OCI-LY7 (cell line): ENCODE measurements at regions not wholly inside any gene's neighbourhood (a gene's known extent, or its start where the extent isn't known, plus 50 kb on each side); places are given as distances from the start of the nearest gene placed in this dataset.

ENCODE experiments used
- BruUV-seq: library from RNA; stranded (reverse); fragments of 400-500 nt; replicated peaks from 2 replicates; lab custom pipeline; 2021; lab: Mats Ljungman, UMichigan
- CTCF ChIA-PET: fragments of 300-600 bp; sonication (Branson Sonifier 250); formaldehyde crosslinking; loops from one replicate; lab custom pipeline; 2022; ENCODE audit warnings: antibody characterized with exemption; ENCODE audit not compliant: unreplicated experiment; lab: Charles Lee
- POLR2A ChIA-PET: fragments of 300-600 bp; sonication (Branson Sonifier 250); formaldehyde crosslinking; loops from one replicate; lab custom pipeline; 2022; ENCODE audit warnings: antibody characterized with exemption; lab: Charles Lee
- DNase-seq: peaks from one replicate; pipeline ENCODE4 v3.0.0-alpha.2; 2015; ENCODE audit warnings: low spot score
- H2AFZ ChIP-seq: fragments of 200-600 bp; sonication (generic), shearing (Covaris generic); 2 replicates; pipeline ENCODE4 v1.6.1; 2014; ENCODE audit warnings: mild to moderate bottlenecking, antibody characterized with exemption, low read length, moderate library complexity
- H3K27ac ChIP-seq: fragments of 200-600 bp; sonication (generic); 2 replicates; pipeline ENCODE4 v1.5.1; 2014; ENCODE audit warnings: mixed run types, low read depth, mild to moderate bottlenecking, moderate library complexity, low read length, inconsistent platforms; ENCODE audit not compliant: poor library complexity, severe bottlenecking
- H3K36me3 ChIP-seq: fragments of 200-600 bp; sonication (generic); 2 replicates; pipeline ENCODE4 v1.6.1; 2014; ENCODE audit warnings: mild to moderate bottlenecking, antibody characterized with exemption, low read length, moderate library complexity, mixed read lengths; ENCODE audit not compliant: insufficient read depth
- H3K4me1 ChIP-seq: fragments of 200-600 bp; sonication (generic); 2 replicates; pipeline ENCODE4 v1.5.1; 2014; ENCODE audit warnings: mild to moderate bottlenecking, low read length; ENCODE audit not compliant: insufficient read depth, poor library complexity, severe bottlenecking
- H3K4me2 ChIP-seq: fragments of 200-600 bp; sonication (generic); 2 replicates; pipeline ENCODE4 v1.6.1; 2014; ENCODE audit warnings: mild to moderate bottlenecking, low read length
- H3K4me3 ChIP-seq: fragments of 200-600 bp; sonication (generic); 2 replicates; pipeline ENCODE4 v1.5.1; 2014; ENCODE audit warnings: mild to moderate bottlenecking, low read depth, low read length; ENCODE audit not compliant: poor library complexity, severe bottlenecking
- H3K79me2 ChIP-seq: fragments of 200-600 bp; sonication (generic); 2 replicates; pipeline ENCODE4 v1.6.1; 2016; ENCODE audit warnings: low read depth, mild to moderate bottlenecking, low read length, moderate library complexity, mixed read lengths; ENCODE audit not compliant: insufficient read depth
- H3K9me2 ChIP-seq: fragments of 200-600 bp; sonication (generic); 2 replicates; pipeline ENCODE4 v1.6.1; 2016; ENCODE audit warnings: mild to moderate bottlenecking, low read length, mixed read lengths; ENCODE audit not compliant: insufficient read depth
- H3K9me3 ChIP-seq: fragments of 200-600 bp; sonication (generic); 2 replicates; pipeline ENCODE4 v1.6.1; 2014; ENCODE audit warnings: mild to moderate bottlenecking, mixed run types, low read length, mixed read lengths
- H4K20me1 ChIP-seq: fragments of 200-600 bp; sonication (generic); 2 replicates; pipeline ENCODE4 v1.6.1; 2014; ENCODE audit warnings: mild to moderate bottlenecking, antibody characterized with exemption, low read length, moderate library complexity, mixed read lengths; ENCODE audit not compliant: insufficient read depth
- EZH2phosphoT487 ChIP-seq: fragments of 200-600 bp; sonication (generic); IDR thresholded peaks from 2 replicates; pipeline ENCODE4 v1.6.1; 2018; ENCODE audit warnings: low read depth, borderline replicate concordance, mild to moderate bottlenecking, mixed run types, antibody characterized with exemption, low read length, moderate library complexity, mixed read lengths
- intact Hi-C: fragments of 100-400 bp; cut with micrococcal nuclease; formaldehyde crosslinking; loops from one replicate; pipeline ENCODE4 v1.10.0; 2022; ENCODE audit not compliant: unreplicated experiment
- TF ChIP-seq, protein P1 (sequence below): fragments of 200-600 bp; sonication (generic); conservative IDR thresholded peaks from 2 replicates; pipeline ENCODE4 v1.5.1; 2014; ENCODE audit warnings: mild to moderate bottlenecking, antibody characterized with exemption, low read length, moderate library complexity, mixed read lengths

DNA sequence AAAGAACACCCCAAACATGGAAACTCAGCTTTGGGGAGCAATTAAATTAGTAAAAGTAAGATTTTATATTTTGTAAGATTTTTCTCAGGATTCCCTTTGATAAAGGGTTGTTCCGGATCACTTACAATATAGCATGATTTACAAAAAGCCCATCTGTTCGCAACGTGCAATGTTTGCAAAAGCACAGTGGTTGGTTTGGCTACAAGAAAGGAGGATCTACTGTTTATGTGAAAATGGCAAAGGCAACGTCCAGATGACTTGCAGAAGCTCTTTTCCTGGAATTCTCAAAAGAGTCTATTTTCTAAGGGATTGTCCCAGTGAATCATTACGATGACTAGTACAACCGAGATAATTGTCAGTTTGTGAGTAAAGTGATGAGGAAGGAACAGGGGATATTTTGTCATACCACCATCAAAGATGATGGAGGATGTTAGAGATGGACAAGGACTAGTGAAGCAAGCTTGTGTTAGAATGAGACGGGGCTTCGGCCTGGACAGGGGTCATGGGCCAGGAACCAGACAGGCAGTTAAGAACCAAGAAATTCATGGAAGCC, 71.6 kb downstream of the CRYGS start:
- H3K27ac ChIP-seq = no peak overlapping the region
- no peak for DNase-seq
- H3K4me1 ChIP-seq = no peaks in the 10 kb centered on the region
- POLR2A ChIA-PET = interaction anchor here (0.6 kb wide), 1 partner anchor 383 kb away, joined by 4 read pairs; no protein-coding TSS in a partner anchor
- BruUV-seq = no TSS peak
- TF ChIP-seq, protein P1, sequence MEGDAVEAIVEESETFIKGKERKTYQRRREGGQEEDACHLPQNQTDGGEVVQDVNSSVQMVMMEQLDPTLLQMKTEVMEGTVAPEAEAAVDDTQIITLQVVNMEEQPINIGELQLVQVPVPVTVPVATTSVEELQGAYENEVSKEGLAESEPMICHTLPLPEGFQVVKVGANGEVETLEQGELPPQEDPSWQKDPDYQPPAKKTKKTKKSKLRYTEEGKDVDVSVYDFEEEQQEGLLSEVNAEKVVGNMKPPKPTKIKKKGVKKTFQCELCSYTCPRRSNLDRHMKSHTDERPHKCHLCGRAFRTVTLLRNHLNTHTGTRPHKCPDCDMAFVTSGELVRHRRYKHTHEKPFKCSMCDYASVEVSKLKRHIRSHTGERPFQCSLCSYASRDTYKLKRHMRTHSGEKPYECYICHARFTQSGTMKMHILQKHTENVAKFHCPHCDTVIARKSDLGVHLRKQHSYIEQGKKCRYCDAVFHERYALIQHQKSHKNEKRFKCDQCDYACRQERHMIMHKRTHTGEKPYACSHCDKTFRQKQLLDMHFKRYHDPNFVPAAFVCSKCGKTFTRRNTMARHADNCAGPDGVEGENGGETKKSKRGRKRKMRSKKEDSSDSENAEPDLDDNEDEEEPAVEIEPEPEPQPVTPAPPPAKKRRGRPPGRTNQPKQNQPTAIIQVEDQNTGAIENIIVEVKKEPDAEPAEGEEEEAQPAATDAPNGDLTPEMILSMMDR = no peak
- TF ChIP-seq EZH2phosphoT487 = no peak
- H3K79me2 ChIP-seq = no peaks in the 10 kb centered on the region
- no peak overlapping the region for H3K4me2 ChIP-seq
- no peaks in the 10 kb centered on the region for H4K20me1 ChIP-seq
- H3K9me3 ChIP-seq = no peaks in the 10 kb centered on the region
- H2AFZ ChIP-seq = no peak overlapping the region
- intact Hi-C loops = no loop called here
- H3K36me3 ChIP-seq = no peaks in the 10 kb centered on the region
- no peak overlapping the region for H3K4me3 ChIP-seq
- no peaks in the 10 kb centered on the region for H3K9me2 ChIP-seq
- CTCF ChIA-PET = interaction anchor here (1.4 kb wide), 1 partner anchor 67 kb away, joined by 4 read pairs; no protein-coding TSS in a partner anchor

DNA sequence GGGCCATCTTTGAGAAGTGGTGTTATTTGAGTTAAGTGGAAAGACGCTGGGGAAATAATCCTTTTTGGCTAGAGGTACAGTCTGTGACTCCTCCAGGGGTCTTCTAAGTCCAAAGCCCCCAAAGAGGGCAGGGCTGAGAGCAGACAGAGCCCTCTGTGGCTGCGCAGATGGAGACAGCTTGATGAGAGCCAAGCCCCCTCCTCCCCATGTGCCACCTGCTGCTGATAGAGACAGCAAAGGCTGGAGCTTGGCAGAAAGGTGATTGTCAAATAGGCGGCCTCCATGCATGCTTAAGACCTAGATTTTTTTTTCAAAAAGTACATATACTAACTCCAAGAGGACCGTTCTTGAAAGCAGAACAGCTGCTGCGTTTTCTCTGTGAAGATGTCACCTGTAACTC, 72.4 kb downstream of the CRYGS start:
- Histone ChIP-seq H3K27ac (no peak overlapping the region), H3K4me1 (no peaks in the 10 kb centered on the region), H3K9me2 (no peaks in the 10 kb centered on the region), H3K4me2 (no peak overlapping the region), H3K9me3 (no peaks in the 10 kb centered on the region), H3K4me3 (no peak overlapping the region), H4K20me1 (no peaks in the 10 kb centered on the region), H2AFZ (no peak overlapping the region), H3K36me3 (no peaks in the 10 kb centered on the region), H3K79me2 (no peaks in the 10 kb centered on the region)
- BruUV-seq = no TSS peak
- ChIA-PET CTCF (interaction anchor here (1.4 kb wide), 1 partner anchor 68 kb away, joined by 4 read pairs; no protein-coding TSS in a partner anchor), POLR2A (interaction anchor here (0.6 to 0.7 kb wide), 2 partner anchors 126 to 383 kb away, joined by 3 to 4 read pairs; no protein-coding TSS in a partner anchor)
- no peak for DNase-seq
- intact Hi-C loops = no loop called here
- TF ChIP-seq, protein P1 = no peak
- no peak for TF ChIP-seq EZH2phosphoT487

DNA sequence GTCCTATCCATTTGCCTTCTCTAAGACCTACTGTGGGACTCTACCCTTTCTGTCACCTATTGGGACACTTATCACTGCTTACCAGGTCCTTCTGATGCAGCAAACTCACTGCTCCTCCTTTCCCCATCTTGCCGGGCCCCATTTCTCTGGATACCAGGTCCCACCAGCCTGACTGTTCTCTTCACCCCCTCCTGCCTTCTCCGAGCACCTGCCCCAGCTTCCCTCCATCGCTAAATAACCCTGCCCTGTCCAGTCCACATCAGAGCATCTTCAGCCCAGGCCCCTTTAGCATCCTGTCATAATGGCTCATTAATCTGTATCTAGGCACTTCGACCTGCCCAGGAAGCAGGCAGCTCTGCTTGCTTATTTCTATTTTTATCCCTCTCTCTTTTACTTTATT, 74.7 kb downstream of the CRYGS start:
- CTCF ChIA-PET = interaction anchor here (0.6 kb wide), 1 partner anchor 431 kb away, joined by 3 read pairs; no protein-coding TSS in a partner anchor

More for the DNA sequence above, 74.7 kb downstream of the CRYGS start:
- Histone ChIP-seq H4K20me1 (no peaks in the 10 kb centered on the region), H3K79me2 (no peaks in the 10 kb centered on the region), H3K36me3 (no peaks in the 10 kb centered on the region), H2AFZ (no peak overlapping the region), H3K4me3 (no peak overlapping the region), H3K9me3 (no peaks in the 10 kb centered on the region), H3K27ac (no peak overlapping the region), H3K9me2 (no peaks in the 10 kb centered on the region), H3K4me2 (no peak overlapping the region), H3K4me1 (no peaks in the 10 kb centered on the region)
- TF ChIP-seq EZH2phosphoT487 = no peak
- TF ChIP-seq, protein P1 = no peak
- POLR2A ChIA-PET = interaction anchor here (0.7 to 0.9 kb wide), 2 partner anchors 12 to 18 kb away, joined by 3 read pairs; no protein-coding TSS in a partner anchor
- intact Hi-C loops = no loop called here
- no peak for DNase-seq
- BruUV-seq = no TSS peak
